ENCODE measurements at regions not wholly inside any gene's neighbourhood (a gene's known extent, or its start where the extent isn't known, plus 50 kb on each side); places are given as distances from the start of the nearest gene placed in this dataset.

DNA sequence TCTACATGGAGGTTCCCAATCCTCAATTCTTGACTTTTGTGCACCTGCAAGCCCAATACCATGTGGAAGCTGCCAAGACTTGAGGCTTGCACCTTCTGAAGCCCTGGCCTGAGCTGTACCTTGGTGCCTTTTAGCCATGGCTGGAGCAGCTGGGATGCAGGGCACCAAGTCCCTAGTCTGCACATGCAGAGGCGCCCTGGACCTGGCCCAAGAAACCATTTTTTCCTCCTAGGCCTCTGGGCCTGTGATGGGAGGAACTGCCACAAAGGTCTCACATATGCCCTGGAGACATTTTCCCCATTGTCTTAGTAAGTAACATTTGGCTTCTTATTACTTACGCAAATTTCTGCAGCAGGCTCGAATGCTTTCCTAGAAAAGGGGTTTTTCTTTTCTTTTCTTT is 431.9 kb upstream of the ANO5 start:
- H3K36me3 ChIP-seq (replicated peaks in 1 of 2; ENCODE audit: insufficient read depth in 1 of 2, low read depth in 2 of 2) = no peaks in the 10 kb centered on the region
- H3K27ac ChIP-seq = no peak overlapping the region
- H3K4me1 ChIP-seq = no peaks in the 10 kb centered on the region
- no peaks in the 10 kb centered on the region for H3K9me3 ChIP-seq
- no peak overlapping the region for H3K4me3 ChIP-seq
- intact Hi-C loops (cut with DNase I) = no loop called here
- H3K27me3 ChIP-seq = no peaks in the 10 kb centered on the region
- 64 to 84% methylated on average over 3 of the region's 3 CpGs for WGBS, 2 donors
- ATAC-seq (no peak), DNase-seq (no peak)
- no peak for TF ChIP-seq POLR2A (IDR thresholded peaks at IDR 0.05)
- TF ChIP-seq, protein P1, sequence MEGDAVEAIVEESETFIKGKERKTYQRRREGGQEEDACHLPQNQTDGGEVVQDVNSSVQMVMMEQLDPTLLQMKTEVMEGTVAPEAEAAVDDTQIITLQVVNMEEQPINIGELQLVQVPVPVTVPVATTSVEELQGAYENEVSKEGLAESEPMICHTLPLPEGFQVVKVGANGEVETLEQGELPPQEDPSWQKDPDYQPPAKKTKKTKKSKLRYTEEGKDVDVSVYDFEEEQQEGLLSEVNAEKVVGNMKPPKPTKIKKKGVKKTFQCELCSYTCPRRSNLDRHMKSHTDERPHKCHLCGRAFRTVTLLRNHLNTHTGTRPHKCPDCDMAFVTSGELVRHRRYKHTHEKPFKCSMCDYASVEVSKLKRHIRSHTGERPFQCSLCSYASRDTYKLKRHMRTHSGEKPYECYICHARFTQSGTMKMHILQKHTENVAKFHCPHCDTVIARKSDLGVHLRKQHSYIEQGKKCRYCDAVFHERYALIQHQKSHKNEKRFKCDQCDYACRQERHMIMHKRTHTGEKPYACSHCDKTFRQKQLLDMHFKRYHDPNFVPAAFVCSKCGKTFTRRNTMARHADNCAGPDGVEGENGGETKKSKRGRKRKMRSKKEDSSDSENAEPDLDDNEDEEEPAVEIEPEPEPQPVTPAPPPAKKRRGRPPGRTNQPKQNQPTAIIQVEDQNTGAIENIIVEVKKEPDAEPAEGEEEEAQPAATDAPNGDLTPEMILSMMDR (IDR thresholded peaks at IDR 0.05) = no peak

DNA sequence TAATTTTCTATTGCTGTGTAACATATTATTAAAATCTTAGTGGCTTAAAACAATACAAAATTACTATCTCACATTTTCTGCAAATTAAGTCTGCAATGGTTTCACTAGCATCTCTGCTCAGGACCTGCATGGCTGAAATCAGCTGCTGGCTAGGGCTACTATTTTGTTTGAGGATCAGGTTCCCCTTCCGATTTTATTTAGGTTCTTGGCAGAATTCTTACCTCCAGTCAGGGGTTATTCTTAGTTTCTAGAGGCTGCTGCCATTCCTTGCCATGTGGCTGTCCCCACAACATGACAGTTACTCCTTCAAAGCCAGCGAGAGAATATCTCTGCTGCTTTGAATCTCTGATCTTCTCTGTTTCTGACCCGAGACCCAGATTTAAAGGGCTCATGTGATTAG is 424.5 kb upstream of the ANO5 start:
- Histone ChIP-seq H3K9me3 (no peaks in the 10 kb centered on the region), H3K4me1 (no peaks in the 10 kb centered on the region), H3K27me3 (no peaks in the 10 kb centered on the region), H3K27ac (no peak overlapping the region), H3K36me3 (replicated peaks in 1 of 2; ENCODE audit: insufficient read depth in 1 of 2, low read depth in 2 of 2) (no peaks in the 10 kb centered on the region), H3K4me3 (no peak overlapping the region)
- ATAC-seq (no peak), DNase-seq (no peak)
- intact Hi-C loops (cut with DNase I) = no loop called here
- 38 to 54% methylated on average over 3 of the region's 3 CpGs for WGBS, 2 donors
- TF ChIP-seq POLR2A (IDR thresholded peaks at IDR 0.05) = no peak
- TF ChIP-seq, protein P1 (IDR thresholded peaks at IDR 0.05) = no peak

DNA sequence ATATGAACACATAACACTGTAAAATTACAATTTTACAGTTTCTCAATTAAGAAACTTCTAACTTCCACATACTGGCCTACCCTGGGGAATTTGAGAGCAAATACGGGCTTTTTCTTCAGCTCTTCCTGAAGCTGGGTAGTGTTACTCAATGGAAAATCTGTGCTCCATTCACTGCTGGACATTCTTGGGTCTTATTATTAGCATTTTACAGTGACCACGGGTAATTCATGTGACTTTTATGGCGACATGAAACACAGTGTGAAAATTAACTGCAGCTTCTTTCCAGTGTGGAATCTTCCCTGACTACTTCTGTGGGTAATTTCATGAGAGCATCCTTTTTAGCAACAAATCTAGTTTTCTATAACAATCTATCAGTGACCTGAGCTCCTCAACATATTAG is 423.7 kb upstream of the ANO5 start:
- no peaks in the 10 kb centered on the region for H3K4me1 ChIP-seq
- no peaks in the 10 kb centered on the region for H3K27me3 ChIP-seq
- no peak overlapping the region for H3K27ac ChIP-seq
- no peaks in the 10 kb centered on the region for H3K9me3 ChIP-seq
- DNase-seq = no peak
- no peak overlapping the region for H3K4me3 ChIP-seq
- H3K36me3 ChIP-seq (replicated peaks in 1 of 2; ENCODE audit: insufficient read depth in 1 of 2, low read depth in 2 of 2) = no peaks in the 10 kb centered on the region
- WGBS, 2 donors = 48 to 57% methylated on average over 3 of the region's 3 CpGs
- intact Hi-C loops (cut with DNase I) = no loop called here
- ATAC-seq = no peak
- TF ChIP-seq POLR2A (IDR thresholded peaks at IDR 0.05) = no peak
- TF ChIP-seq, protein P1 (IDR thresholded peaks at IDR 0.05) = no peak

DNA sequence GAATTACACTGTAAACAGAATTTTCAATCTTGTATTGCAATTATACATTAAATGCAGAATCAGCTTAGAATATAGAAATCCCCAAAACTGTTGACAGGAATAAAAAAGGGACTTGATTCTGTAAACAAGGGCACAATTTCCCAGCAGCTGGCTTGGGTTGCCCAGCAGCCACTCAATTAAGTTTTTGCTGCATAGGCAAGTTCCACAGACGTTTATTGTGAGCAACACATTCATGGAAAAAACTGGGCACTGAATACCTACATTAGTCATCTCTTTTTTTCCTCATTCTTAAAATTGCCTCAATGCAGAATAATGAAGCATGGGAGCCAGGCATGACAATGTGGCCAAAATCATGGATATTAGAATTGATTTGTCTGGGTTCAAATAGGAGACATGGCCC is 421.8 kb upstream of the ANO5 start:
- Histone ChIP-seq H3K27ac (no peak overlapping the region), H3K4me1 (no peaks in the 10 kb centered on the region), H3K4me3 (no peak overlapping the region), H3K27me3 (no peaks in the 10 kb centered on the region), H3K9me3 (no peaks in the 10 kb centered on the region), H3K36me3 (replicated peaks in 1 of 2; ENCODE audit: insufficient read depth in 1 of 2, low read depth in 2 of 2) (no peaks in the 10 kb centered on the region)
- DNase-seq (peak in 2 of 4 donors; percentile 6 to 13), ATAC-seq (no peak)
- intact Hi-C loops (cut with DNase I) = no loop called here
- no peak for TF ChIP-seq POLR2A (IDR thresholded peaks at IDR 0.05)
- TF ChIP-seq, protein P1 (IDR thresholded peaks at IDR 0.05) = no peak
- WGBS, 2 donors = 5 to 16% methylated on average over 1 of the region's 1 CpG

DNA sequence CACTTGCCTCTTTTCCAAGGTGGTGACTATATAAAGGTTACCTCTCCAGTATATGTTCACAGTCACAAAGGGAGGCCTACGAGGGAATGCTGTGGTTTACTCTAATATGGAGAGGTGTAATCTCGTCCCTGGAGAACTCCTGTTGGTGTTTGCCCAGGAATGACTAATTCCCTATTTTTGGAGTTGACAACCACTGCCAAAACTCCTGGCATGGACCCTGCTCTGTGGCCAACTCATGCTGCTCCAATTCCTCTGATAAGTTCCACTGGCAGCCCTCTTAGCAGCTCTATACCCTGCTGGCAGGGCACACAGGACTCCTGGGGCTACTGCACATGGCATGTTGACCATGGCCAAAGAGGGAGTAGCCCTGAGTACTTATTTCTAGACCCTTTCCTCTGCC is 418.7 kb upstream of the ANO5 start:
- intact Hi-C loops (cut with DNase I) = no loop called here
- peak; percentile 35 for ATAC-seq
- Histone ChIP-seq H3K36me3 (replicated peaks in 1 of 2; ENCODE audit: insufficient read depth in 1 of 2, low read depth in 2 of 2) (no peaks in the 10 kb centered on the region), H3K9me3 (no peaks in the 10 kb centered on the region), H3K4me1 (no peaks in the 10 kb centered on the region), H3K4me3 (no peak overlapping the region), H3K27ac (no peak overlapping the region), H3K27me3 (no peaks in the 10 kb centered on the region)
- TF ChIP-seq, protein P1 (IDR thresholded peaks at IDR 0.05) = no peak
- TF ChIP-seq POLR2A (IDR thresholded peaks at IDR 0.05) = no peak
- 23 to 25% methylated on average over 2 of the region's 2 CpGs for whole genome bisulfite sequencing, 2 donors
- peak in 1 of 4 donors; percentile 42 for DNase-seq

Data from body of pancreas (tissue), 4 donors.